ENCODE measurements at regions not wholly inside any gene's neighbourhood (a gene's known extent, or its start where the extent isn't known, plus 50 kb on each side); places are given as distances from the start of the nearest gene placed in this dataset.
"Not testable (repeated sequence)": the region's sequence is repeated elsewhere in the genome, so short reads cannot be mapped to it uniquely, and the experiment has no call there.

DNA sequence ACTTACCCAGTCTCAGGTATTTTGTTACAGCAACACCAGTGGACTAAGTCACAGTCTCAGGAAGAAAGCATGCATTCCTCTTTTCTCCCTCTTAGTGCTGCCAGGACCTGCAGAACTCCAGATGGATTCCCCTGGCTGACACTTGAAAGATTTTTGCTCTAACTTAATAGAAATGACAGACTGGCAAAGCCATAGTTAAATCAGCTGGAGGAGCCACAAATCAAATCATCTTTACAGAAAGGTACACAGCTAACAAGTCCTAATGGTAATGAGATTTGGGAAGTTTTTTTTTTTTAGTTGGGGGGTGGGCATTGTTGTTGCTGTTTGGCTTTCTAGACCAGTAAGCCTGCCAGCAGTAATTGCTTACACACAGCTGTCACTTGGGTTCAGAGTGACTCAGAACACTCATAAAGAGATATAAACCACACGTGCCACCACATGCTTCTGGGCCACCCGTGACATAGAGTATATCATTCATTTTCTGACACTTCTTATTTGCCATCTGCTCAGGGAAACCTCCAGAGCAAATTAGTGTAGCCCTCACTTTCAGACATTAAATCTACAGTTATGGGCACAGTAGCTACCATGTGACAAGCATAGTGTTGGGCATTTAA lies 72.4 kb downstream of the FH start:
- ATAC-seq (no peak), DNase-seq (no peak)
- Mint-ChIP-seq H3K27me3 (no peaks in the 10 kb centered on the region), H3K27ac (no peak overlapping the region), H3K9me3 (peaks cover 13% of the 10 kb centered on the region), H3K4me1 (no peaks in the 10 kb centered on the region), H3K36me3 (ENCODE audit: low read depth) (no peaks in the 10 kb centered on the region), H3K4me3 (no peak overlapping the region)

DNA sequence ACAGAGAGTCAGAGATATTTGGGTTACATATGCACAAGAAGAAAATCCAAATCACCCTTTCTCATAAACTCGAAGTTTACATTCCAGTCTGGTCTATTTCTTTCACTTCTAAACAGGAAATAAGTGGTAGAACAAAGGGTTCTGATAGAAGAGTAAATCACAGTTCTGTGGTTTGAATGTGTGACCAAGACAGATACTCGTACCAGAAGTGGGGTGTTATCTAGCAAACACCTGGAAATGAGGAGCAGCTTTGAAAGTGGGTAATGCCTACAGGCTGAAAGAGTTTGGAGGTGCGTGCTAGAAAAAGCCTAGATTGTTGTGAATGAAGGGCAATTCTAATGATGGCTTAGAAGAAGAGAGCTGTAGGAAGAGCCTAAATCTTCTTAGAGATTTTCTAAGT lies 74.7 kb downstream of the FH start:
- ATAC-seq (no peak), DNase-seq (no peak)
- Mint-ChIP-seq H3K36me3 (ENCODE audit: low read depth) (no peaks in the 10 kb centered on the region), H3K9me3 (peaks cover 13% of the 10 kb centered on the region), H3K4me3 (no peak overlapping the region), H3K27ac (no peak overlapping the region), H3K4me1 (no peaks in the 10 kb centered on the region), H3K27me3 (peaks cover 3% of the 10 kb centered on the region)

DNA sequence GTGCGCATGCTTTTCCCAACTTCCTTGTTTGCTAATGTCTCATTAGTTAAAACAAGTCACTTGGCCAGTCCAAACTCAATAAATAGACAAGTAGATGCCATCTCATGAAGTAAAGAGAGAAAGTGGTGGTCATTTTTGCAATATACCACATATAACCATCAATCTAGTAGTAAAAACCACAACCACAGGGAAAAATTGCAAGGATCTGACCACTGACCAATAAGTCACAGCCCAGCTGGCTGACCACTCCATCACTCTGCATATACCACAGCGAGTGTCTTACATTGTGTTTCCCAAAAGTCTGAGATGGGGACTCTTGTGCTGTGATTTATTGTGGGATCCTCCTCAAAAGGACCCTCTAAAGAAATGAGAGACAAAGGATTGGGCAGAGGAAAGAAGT lies 76.0 kb downstream of the FH start:
- no peak for DNase-seq
- Mint-ChIP-seq H3K4me3 (no peak overlapping the region), H3K4me1 (no peaks in the 10 kb centered on the region), H3K9me3 (peaks cover 13% of the 10 kb centered on the region), H3K27me3 (peaks cover 3% of the 10 kb centered on the region), H3K27ac (no peak overlapping the region), H3K36me3 (ENCODE audit: low read depth) (no peaks in the 10 kb centered on the region)
- ATAC-seq: no peak

DNA sequence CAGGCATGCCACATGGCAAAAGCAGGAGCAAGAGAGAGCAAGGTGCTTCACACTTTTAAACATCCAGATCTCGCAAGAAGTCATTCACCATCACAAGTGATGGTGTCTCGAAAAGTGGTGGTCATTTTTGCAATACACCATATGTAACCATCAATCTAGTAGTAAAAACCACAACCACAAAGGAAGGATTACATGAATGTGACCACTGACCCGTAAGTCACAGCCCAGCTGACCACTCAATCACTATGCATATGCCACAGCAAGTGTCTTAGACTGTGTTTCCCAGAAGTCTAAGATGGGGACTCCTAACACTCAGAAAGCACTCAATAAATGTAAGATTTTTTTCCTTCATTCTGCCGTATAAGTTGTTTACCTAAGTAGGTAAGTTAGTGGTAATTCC lies 76.9 kb downstream of the FH start:
- peaks cover 3% of the 10 kb centered on the region for H3K27me3 Mint-ChIP-seq
- H3K4me3 Mint-ChIP-seq: no peak overlapping the region
- DNase-seq (no peak), ATAC-seq (no peak)
- no peaks in the 10 kb centered on the region for H3K4me1 Mint-ChIP-seq
- H3K36me3 Mint-ChIP-seq (ENCODE audit: low read depth): no peaks in the 10 kb centered on the region
- peaks cover 13% of the 10 kb centered on the region for H3K9me3 Mint-ChIP-seq
- no peak overlapping the region for H3K27ac Mint-ChIP-seq

DNA sequence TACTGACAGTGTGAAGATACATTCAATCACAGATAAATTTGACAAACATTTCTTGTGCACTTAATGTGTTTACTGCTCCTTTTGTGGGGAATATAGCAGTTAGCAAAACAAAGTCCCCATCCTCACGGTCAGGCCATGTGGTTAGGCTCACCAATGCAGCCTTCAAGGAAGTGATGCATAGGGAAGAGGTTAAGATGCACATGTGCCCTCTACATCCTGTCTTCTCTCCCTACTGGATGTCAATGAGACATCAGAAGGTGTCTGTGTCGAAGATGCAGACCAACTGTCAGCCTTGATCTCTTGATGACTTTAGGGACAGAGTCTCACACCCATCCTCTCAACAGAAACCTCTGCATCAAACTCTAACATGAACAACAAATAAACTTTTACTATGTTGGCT lies 78.7 kb downstream of the FH start:
- Mint-ChIP-seq H3K9me3 (peaks cover 13% of the 10 kb centered on the region), H3K27ac (no peak overlapping the region), H3K27me3 (peaks cover 3% of the 10 kb centered on the region), H3K36me3 (ENCODE audit: low read depth) (no peaks in the 10 kb centered on the region), H3K4me3 (no peak overlapping the region), H3K4me1 (no peaks in the 10 kb centered on the region)
- DNase-seq (no peak), ATAC-seq (no peak)

DNA sequence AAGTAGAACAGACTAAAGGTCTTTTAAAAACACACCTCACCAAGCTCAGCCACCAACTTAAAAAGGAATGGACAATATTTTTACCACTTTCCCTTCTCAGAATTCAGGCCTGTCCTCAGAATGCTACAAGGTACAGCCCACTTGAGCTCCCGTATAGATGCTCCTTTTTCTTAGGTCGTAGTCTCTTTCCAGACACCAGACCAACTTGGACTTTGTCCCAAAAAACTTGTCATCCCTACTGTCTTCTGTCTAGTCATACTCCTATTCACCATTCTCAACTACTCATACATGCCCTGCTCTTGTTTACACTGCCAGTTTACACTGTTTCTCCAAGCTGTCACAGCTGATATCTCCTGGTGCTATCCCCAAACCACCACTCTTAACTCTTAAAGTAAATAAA lies 80.9 kb downstream of the FH start:
- H3K4me3 Mint-ChIP-seq; H3K27me3 Mint-ChIP-seq; H3K9me3 Mint-ChIP-seq; H3K27ac Mint-ChIP-seq; H3K4me1 Mint-ChIP-seq; ATAC-seq; DNase-seq; H3K36me3 Mint-ChIP-seq (ENCODE audit: low read depth): not testable (repeated sequence)

DNA sequence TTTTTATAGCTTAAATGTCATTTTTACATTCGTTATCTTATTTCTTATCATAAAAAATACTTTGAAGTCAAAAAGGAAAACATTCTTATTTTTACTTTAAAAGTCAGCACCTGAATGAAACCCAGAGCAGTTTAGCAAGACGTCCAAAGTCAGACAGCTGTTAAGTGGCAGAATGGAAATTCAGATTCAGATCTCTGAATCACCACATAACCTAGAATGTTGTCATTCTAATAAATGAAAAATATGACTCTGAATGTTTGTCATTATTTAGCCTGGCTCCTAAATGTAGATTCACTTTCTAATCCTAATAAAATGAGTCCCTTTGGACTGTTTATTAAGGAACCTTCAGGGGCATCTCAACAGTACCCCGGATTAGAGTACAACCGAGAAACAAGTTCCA lies 75.2 kb upstream of the RGS7 start:
- H3K27ac Mint-ChIP-seq: no peak overlapping the region
- H3K4me1 Mint-ChIP-seq: no peaks in the 10 kb centered on the region
- H3K27me3 Mint-ChIP-seq: peaks cover 17% of the 10 kb centered on the region
- H3K9me3 Mint-ChIP-seq: no peaks in the 10 kb centered on the region
- ATAC-seq: no peak
- no peaks in the 10 kb centered on the region for H3K36me3 Mint-ChIP-seq (ENCODE audit: low read depth)
- DNase-seq: no peak
- H3K4me3 Mint-ChIP-seq: no peak overlapping the region

DNA sequence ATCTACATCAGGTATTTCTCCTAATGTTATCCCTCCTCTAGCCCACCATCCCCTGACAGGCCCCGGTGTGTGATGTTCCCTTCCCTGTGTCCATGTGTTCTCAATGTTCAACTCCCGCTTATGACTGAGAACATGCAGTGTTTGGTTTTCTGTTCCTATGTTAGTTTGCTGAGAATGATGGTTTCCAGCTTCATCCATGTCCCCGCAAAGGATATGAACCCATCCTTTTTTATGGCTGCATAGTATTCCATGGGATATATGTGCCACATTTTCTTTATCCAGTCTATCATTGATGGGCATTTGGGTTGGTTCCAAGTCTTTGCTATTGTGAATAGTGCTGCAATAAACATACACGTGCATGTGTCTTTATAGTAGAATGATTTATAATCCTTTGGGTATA lies 68.1 kb upstream of the RGS7 start:
- not testable (repeated sequence) for DNase-seq; H3K36me3 Mint-ChIP-seq (ENCODE audit: low read depth); H3K4me1 Mint-ChIP-seq; ATAC-seq; H3K9me3 Mint-ChIP-seq; H3K27ac Mint-ChIP-seq
- peak overlapping the region; percentile 21 for H3K4me3 Mint-ChIP-seq
- peaks cover 44% of the 10 kb centered on the region for H3K27me3 Mint-ChIP-seq

DNA sequence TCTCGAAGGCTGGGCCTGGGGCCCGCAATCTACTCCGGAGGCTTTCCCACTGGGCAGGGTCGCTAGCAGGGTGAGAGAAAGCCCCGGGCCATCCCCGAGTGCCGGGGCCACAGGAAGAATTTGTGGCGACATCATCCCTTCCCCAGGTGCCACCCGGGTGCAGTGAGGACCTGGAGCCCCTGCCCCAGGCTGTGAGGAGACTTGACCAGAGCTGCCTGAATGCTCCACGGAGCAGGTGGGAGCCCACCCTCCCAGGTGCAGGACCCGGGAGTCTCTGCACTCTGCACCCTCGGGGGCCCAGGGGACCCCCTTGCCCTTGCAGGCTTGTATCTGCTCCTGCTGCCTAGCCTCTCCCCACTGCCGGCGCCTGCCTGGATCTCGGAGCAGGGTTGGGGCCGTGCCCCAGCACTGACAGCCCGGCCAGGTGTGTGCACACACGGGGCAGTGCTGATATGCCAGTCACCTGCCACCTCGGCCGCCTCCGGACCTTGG lies 67.5 kb upstream of the RGS7 start:
- Mint-ChIP-seq H3K4me1 (peaks cover 4% of the 10 kb centered on the region), H3K36me3 (ENCODE audit: low read depth) (no peaks in the 10 kb centered on the region), H3K27ac (no peak overlapping the region), H3K4me3 (no peak overlapping the region), H3K9me3 (no peaks in the 10 kb centered on the region), H3K27me3 (peaks cover 43% of the 10 kb centered on the region)
- peak; percentile 33 for ATAC-seq
- DNase-seq: no peak

DNA sequence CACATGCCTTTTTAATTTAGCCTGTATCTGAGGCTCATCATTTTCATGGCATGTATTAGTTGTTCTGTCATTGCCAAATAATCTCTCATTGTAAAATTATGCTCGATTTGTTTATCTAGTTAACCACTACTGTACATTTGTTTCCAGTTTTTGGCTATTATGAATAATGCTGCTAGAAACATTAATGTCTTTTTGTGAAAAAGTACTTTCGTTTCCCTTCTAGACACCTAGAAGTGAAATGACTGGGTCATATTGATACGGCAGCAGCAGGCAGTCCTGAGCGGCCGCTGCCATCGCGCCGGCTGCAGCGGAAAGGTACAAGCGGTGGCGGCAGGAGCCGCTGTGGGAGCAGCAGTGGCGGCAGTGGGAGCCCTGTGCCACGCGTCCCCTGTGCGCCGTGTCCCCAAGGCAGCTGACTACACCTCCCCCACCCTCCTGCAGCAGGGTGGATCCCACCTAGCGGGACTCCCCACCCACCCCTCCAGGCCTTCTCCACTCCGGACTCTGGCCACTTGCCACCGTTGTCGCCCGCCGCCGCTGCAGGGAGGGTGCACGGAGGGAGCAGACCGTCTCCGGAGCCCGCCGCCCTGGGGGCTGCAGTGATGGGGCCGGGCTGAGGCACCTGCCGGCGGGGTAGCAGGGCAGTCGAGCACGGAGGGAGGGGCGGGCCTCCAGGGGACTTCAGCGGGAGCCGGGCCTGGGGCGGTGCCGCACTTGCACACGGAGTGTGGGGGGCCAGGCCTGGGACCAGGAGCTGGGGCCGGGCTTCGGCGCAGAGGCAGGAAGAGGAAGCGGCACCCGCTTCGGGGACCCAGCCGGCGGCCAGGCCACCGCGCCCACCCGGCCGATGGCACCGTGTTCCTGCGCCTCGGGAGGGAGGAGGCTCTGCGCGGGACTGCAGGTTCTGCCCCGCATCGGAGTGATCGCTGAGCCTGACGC lies 66.8 kb upstream of the RGS7 start:
- ATAC-seq: peak; percentile 65
- no peaks in the 10 kb centered on the region for H3K36me3 Mint-ChIP-seq (ENCODE audit: low read depth)
- H3K9me3 Mint-ChIP-seq: no peaks in the 10 kb centered on the region
- H3K27ac Mint-ChIP-seq: no peak overlapping the region
- H3K27me3 Mint-ChIP-seq: peaks cover 43% of the 10 kb centered on the region
- DNase-seq: peak; percentile 12
- peaks cover 4% of the 10 kb centered on the region for H3K4me1 Mint-ChIP-seq
- no peak overlapping the region for H3K4me3 Mint-ChIP-seq

DNA sequence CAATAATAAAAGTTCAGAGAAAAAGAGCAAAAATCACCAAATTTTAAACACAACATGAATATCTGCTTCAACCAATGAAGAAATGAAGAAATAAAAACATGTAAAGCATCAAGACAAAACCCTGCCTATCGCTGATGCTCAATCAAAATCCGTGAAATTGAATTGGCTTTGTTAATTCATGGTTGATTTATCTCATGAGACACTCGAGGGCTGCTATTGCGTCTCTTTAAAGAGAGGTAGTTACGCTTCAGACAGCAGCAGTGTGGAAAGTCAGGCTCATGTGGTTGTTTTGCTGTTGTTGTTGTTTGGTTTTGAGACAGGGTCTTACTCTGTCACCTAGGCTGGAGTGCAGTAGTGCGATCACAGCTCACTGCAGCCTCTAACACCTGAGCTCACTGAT lies 65.5 kb upstream of the RGS7 start:
- H3K4me3 Mint-ChIP-seq: no peak overlapping the region
- no peaks in the 10 kb centered on the region for H3K9me3 Mint-ChIP-seq
- peaks cover 4% of the 10 kb centered on the region for H3K4me1 Mint-ChIP-seq
- no peak overlapping the region for H3K27ac Mint-ChIP-seq
- DNase-seq (no peak), ATAC-seq (no peak)
- H3K36me3 Mint-ChIP-seq (ENCODE audit: low read depth): no peaks in the 10 kb centered on the region
- H3K27me3 Mint-ChIP-seq: peaks cover 40% of the 10 kb centered on the region

DNA sequence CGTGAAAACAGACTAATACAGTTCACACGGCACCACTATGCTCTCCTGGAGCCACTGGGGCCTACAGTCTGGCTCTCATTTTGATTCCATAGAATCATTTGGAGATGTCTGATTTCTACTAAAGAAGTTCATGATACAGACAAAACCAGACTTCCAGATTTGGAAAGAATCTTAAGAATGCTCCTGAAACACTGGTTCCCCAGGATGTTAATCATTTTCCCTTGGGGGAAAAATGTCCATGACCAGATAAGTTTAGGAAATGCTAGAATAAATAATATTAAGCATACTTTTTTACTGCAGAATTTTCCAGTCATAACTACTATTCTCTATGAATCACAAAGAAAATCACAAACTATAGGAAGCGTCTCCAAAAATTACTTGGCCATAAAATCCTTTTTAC lies 63.0 kb upstream of the RGS7 start:
- peaks cover 4% of the 10 kb centered on the region for H3K4me1 Mint-ChIP-seq
- no peaks in the 10 kb centered on the region for H3K9me3 Mint-ChIP-seq
- DNase-seq: no peak
- peaks cover 21% of the 10 kb centered on the region for H3K27me3 Mint-ChIP-seq
- no peak overlapping the region for H3K27ac Mint-ChIP-seq
- no peaks in the 10 kb centered on the region for H3K36me3 Mint-ChIP-seq (ENCODE audit: low read depth)
- ATAC-seq: no peak
- no peak overlapping the region for H3K4me3 Mint-ChIP-seq

DNA sequence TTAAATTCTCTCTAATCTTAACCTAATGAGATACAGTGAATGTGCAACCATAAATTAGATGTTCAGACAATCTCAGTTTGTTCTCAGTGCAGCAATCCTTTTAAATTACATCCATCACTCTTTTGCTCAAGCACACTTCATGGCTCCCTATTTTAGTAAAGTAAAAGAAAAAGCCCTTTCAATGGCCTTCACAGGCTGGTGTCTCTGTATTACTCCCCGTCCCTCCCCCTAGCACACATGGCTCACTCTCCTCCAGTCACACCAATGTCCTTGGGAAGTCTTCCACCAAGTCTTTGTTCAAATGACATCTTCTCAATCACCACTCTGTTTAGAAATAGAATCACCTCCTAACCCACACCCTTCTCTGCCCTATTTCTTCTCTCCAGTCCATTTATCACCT lies 60.3 kb upstream of the RGS7 start:
- Mint-ChIP-seq H3K4me3 (no peak overlapping the region), H3K27me3 (peaks cover 10% of the 10 kb centered on the region), H3K9me3 (no peaks in the 10 kb centered on the region), H3K27ac (no peak overlapping the region), H3K4me1 (no peaks in the 10 kb centered on the region), H3K36me3 (ENCODE audit: low read depth) (no peaks in the 10 kb centered on the region)
- ATAC-seq (no peak), DNase-seq (no peak)

DNA sequence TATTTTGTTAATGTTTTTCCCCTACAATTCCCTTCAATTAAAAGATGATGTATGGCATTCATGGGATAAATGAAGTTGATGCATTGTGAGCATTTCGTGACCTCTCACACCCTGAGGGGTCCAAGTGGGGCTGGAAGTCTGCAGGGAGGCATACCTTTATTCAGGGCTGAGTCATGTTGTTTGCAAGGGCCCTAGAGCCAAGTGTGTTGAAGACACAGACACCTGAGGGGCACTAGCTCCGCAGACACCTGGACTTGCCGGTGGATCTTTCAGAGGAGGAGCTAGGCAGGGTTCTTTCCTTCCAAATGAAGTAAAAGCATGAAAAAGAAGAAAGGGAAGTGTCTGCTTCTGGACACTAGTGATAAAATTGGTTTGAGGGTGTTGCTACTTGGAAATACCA lies 57.0 kb upstream of the RGS7 start:
- Mint-ChIP-seq H3K36me3 (ENCODE audit: low read depth) (no peaks in the 10 kb centered on the region), H3K27me3 (peaks cover 3% of the 10 kb centered on the region), H3K4me1 (no peaks in the 10 kb centered on the region), H3K27ac (no peak overlapping the region), H3K9me3 (no peaks in the 10 kb centered on the region), H3K4me3 (no peak overlapping the region)
- no peak for DNase-seq
- ATAC-seq: no peak

DNA sequence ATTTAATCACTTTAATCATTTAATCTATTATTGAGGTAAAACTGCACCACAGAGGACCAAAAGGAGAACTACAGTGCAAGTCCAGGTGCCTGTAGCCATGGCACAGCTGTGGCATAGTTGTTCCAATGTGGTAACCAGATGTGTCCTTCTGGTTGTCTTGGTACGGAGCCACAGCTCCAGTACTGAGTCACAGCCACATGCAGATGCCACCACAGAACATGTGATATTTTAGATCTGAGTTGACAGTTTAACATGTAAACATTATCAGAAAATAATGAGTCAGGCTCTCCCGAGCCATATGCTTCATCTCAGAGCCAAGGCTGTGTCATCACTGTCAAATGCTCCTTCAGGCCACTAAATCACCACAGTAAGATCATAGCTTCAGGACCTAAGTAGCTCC lies 56.4 kb upstream of the RGS7 start:
- H3K36me3 Mint-ChIP-seq (ENCODE audit: low read depth): no peaks in the 10 kb centered on the region
- no peak for DNase-seq
- H3K9me3 Mint-ChIP-seq: no peaks in the 10 kb centered on the region

More for the DNA sequence above, 56.4 kb upstream of the RGS7 start:
- Mint-ChIP-seq H3K4me1 (no peaks in the 10 kb centered on the region), H3K4me3 (no peak overlapping the region), H3K27me3 (peaks cover 3% of the 10 kb centered on the region), H3K27ac (no peak overlapping the region)
- ATAC-seq: no peak
